Ishikawa (cell line): ENCODE measurements at regions not wholly inside any gene's neighbourhood (a gene's known extent, or its start where the extent isn't known, plus 50 kb on each side); places are given as distances from the start of the nearest gene placed in this dataset.

ENCODE experiments used
- CEBPB ChIP-seq: IDR thresholded peaks from 2 replicates; pipeline ENCODE4 v1.6.1; 2012
- CREB1 ChIP-seq: IDR thresholded peaks from 2 replicates; pipeline ENCODE4 v1.6.1; 2012; ENCODE audit warnings: low read depth
- EGR1 ChIP-seq: IDR thresholded peaks from 2 replicates; pipeline ENCODE4 v1.6.1; 2012
- EP300 ChIP-seq: IDR thresholded peaks from 2 replicates; pipeline ENCODE4 v1.6.1; 2012; ENCODE audit warnings: borderline replicate concordance
- FOXM1 ChIP-seq: IDR thresholded peaks from 2 replicates; pipeline ENCODE4 v1.6.1; 2012; ENCODE audit warnings: low read depth, borderline replicate concordance
- MAX ChIP-seq: IDR thresholded peaks from 2 replicates; pipeline ENCODE4 v1.6.1; 2012
- NFIC ChIP-seq: IDR thresholded peaks from 2 replicates; pipeline ENCODE4 v1.6.1; 2012
- RAD21 ChIP-seq: IDR thresholded peaks from 2 replicates; pipeline ENCODE4 v1.6.1; 2012; ENCODE audit warnings: low read depth
- REST ChIP-seq: IDR thresholded peaks from 2 replicates; pipeline ENCODE4 v1.6.1; 2012; ENCODE audit warnings: low read depth, mild to moderate bottlenecking
- TAF1 ChIP-seq: IDR thresholded peaks from 2 replicates; pipeline ENCODE4 v1.6.1; 2012; ENCODE audit warnings: low read depth, mild to moderate bottlenecking
- TCF12 ChIP-seq: IDR thresholded peaks from 2 replicates; pipeline ENCODE4 v1.6.1; 2012; ENCODE audit warnings: low read depth
- TEAD4 ChIP-seq: IDR thresholded peaks from 2 replicates; pipeline ENCODE4 v1.6.1; 2012
- USF1 ChIP-seq: IDR thresholded peaks from 2 replicates; pipeline ENCODE4 v1.6.1; 2012
- YY1 ChIP-seq: IDR thresholded peaks from 2 replicates; pipeline ENCODE4 v1.6.1; 2012; ENCODE audit warnings: low read depth
- ZBTB7A ChIP-seq: IDR thresholded peaks from 2 replicates; pipeline ENCODE4 v1.6.1; 2012; ENCODE audit warnings: low read depth

- TF ChIP-seq FOXM1 (no peak), CEBPB (no peak), ZBTB7A (no peak), TCF12 (no peak), RAD21 (no peak), CREB1 (no peak)
These were observed 284.0 kb upstream of the CWC22 start for GRCh38 chr2:180291060-180291459.

- TF ChIP-seq TAF1 = no peak
- TF ChIP-seq FOXM1 = no peak
These were observed 282.5 kb upstream of the CWC22 start for GRCh38 chr2:180289627-180290026.

- TF ChIP-seq REST (no peak), TAF1 (no peak), CREB1 (no peak), YY1 (no peak), EP300 (no peak), EGR1 (no peak), MAX (no peak), TCF12 (no peak), FOXM1 (no peak), CEBPB (no peak), TEAD4 (no peak), RAD21 (no peak), NFIC (no peak), USF1 (no peak), ZBTB7A (no peak)
These were observed 272.5 kb upstream of the CWC22 start for GRCh38 chr2:180279581-180279980.

- TF ChIP-seq EP300 = no peak
- TF ChIP-seq CREB1 = no peak
- no peak for TF ChIP-seq TCF12
- no peak for TF ChIP-seq TAF1
- TF ChIP-seq REST = no peak
- no peak for TF ChIP-seq USF1
These were observed 269.6 kb upstream of the CWC22 start for GRCh38 chr2:180276733-180277132.

GRCh38 chr2:180268006-180268405 lies 260.9 kb upstream of the CWC22 start:
- TF ChIP-seq NFIC = no peak
- no peak for TF ChIP-seq TCF12
- no peak for TF ChIP-seq TEAD4
- TF ChIP-seq FOXM1 = no peak
- no peak for TF ChIP-seq MAX
- no peak for TF ChIP-seq EP300
- TF ChIP-seq RAD21 = no peak
- no peak for TF ChIP-seq CREB1
- no peak for TF ChIP-seq YY1
- TF ChIP-seq TAF1 = no peak
- no peak for TF ChIP-seq EGR1
- no peak for TF ChIP-seq USF1
- TF ChIP-seq REST = no peak
- TF ChIP-seq CEBPB = no peak
- TF ChIP-seq ZBTB7A = no peak
